Right ventricle myocardium inferior (tissue), 1 donor: ENCODE measurements at regions not wholly inside any gene's neighbourhood (a gene's known extent, or its start where the extent isn't known, plus 50 kb on each side); places are given as distances from the start of the nearest gene placed in this dataset.
A peak's percentile ranks its signal among the peaks of the same experiment; 100 is the strongest.
"Not testable (repeated sequence)": the region's sequence is repeated elsewhere in the genome, so short reads cannot be mapped to it uniquely, and the experiment has no call there.

Source experiments
- ATAC-seq: fragments of 200-7000 bp; cut with Tn5 transposase; one replicate; pipeline ENCODE4 v1.9.1; 2020; ENCODE audit warnings: mild to moderate bottlenecking, moderate library complexity
- DNase-seq: peaks from one replicate; pipeline ENCODE4 v3.0.0; 2021; ENCODE audit errors: missing footprints
- intact Hi-C: fragments of 100-400 bp; cut with DNase I; formaldehyde crosslinking; loops from one replicate; pipeline ENCODE4 v1.11.0; 2022
- donor health status: DM: no; HTN: yes; CAD: no; lungs with severe emphysema.

- ATAC-seq (no peak), DNase-seq (no peak)
- intact Hi-C loops, result no loop called here
These were observed 268.4 kb downstream of the IGSF11 start for GRCh38 chr3:118766306-118766669.

- DNase-seq (no peak), ATAC-seq (no peak)
- intact Hi-C loops, result no loop called here
These were observed 262.6 kb downstream of the IGSF11 start for GRCh38 chr3:118772036-118772435.

- intact Hi-C loops, result no loop called here
- ATAC-seq, result no peak
- no peak for DNase-seq
These were observed 262.1 kb downstream of the IGSF11 start for GRCh38 chr3:118772547-118773011.

- intact Hi-C loops, result no loop called here
- no peak for DNase-seq
- ATAC-seq, result no peak
These were observed 259.6 kb downstream of the IGSF11 start for GRCh38 chr3:118775021-118775420.

- no peak for DNase-seq
- ATAC-seq, result no peak
- intact Hi-C loops, result no loop called here
These were observed 256.4 kb downstream of the IGSF11 start for GRCh38 chr3:118778201-118778600.

- ATAC-seq (no peak), DNase-seq (no peak)
- intact Hi-C loops, result no loop called here
These were observed 253.4 kb downstream of the IGSF11 start for GRCh38 chr3:118781232-118781631.

GRCh38 chr3:118781839-118782238 lies 252.8 kb downstream of the IGSF11 start:
- no peak for ATAC-seq
- intact Hi-C loops, result no loop called here
- no peak for DNase-seq

GRCh38 chr3:118782755-118783202 lies 251.9 kb downstream of the IGSF11 start:
- DNase-seq (no peak), ATAC-seq (no peak)
- intact Hi-C loops, result no loop called here

GRCh38 chr3:118785415-118785814 lies 249.2 kb downstream of the IGSF11 start:
- intact Hi-C loops, result no loop called here
- DNase-seq (no peak), ATAC-seq (no peak)

GRCh38 chr3:118791246-118791645 lies 243.4 kb downstream of the IGSF11 start:
- intact Hi-C loops, result no loop called here
- DNase-seq, result no peak
- no peak for ATAC-seq

GRCh38 chr3:118792191-118792590 lies 242.5 kb downstream of the IGSF11 start:
- intact Hi-C loops, result no loop called here
- DNase-seq (no peak), ATAC-seq (no peak)

GRCh38 chr3:118793176-118793575 lies 241.5 kb downstream of the IGSF11 start:
- ATAC-seq (no peak), DNase-seq (no peak)
- intact Hi-C loops, result no loop called here

- DNase-seq (no peak), ATAC-seq (no peak)
- intact Hi-C loops, result no loop called here
These were observed 235.3 kb downstream of the IGSF11 start for GRCh38 chr3:118799303-118799702.

GRCh38 chr3:118801899-118802298 lies 232.7 kb downstream of the IGSF11 start:
- intact Hi-C loops, result no loop called here
- DNase-seq (peak; percentile 72), ATAC-seq (peak; percentile 90)

- DNase-seq (no peak), ATAC-seq (no peak)
- intact Hi-C loops, result no loop called here
These were observed 232.1 kb downstream of the IGSF11 start for GRCh38 chr3:118802325-118803095.

GRCh38 chr3:118803096-118803476 lies 231.6 kb downstream of the IGSF11 start:
- intact Hi-C loops, result no loop called here

GRCh38 chr3:118805007-118805406 lies 229.6 kb downstream of the IGSF11 start:
- DNase-seq (no peak), ATAC-seq (no peak)
- intact Hi-C loops, result no loop called here

More at GRCh38 chr3:118803096-118803476, 231.6 kb downstream of the IGSF11 start:
- no peak for ATAC-seq
- no peak for DNase-seq

GRCh38 chr3:118806423-118806822 lies 228.2 kb downstream of the IGSF11 start:
- DNase-seq (no peak), ATAC-seq (no peak)
- intact Hi-C loops, result no loop called here

- intact Hi-C loops, ATAC-seq, DNase-seq: not testable (repeated sequence)
These were observed 227.3 kb downstream of the IGSF11 start for GRCh38 chr3:118807349-118807748.

GRCh38 chr3:118808723-118809122 lies 225.9 kb downstream of the IGSF11 start:
- ATAC-seq, result no peak
- DNase-seq, result no peak
- intact Hi-C loops, result no loop called here
